ENCODE measurements at regions not wholly inside any gene's neighbourhood (a gene's known extent, or its start where the extent isn't known, plus 50 kb on each side); places are given as distances from the start of the nearest gene placed in this dataset.
"Not testable (repeated sequence)": the region's sequence is repeated elsewhere in the genome, so short reads cannot be mapped to it uniquely, and the experiment has no call there.

- no peak for DNase-seq
Measured at GRCh38 chr1:232715154-232715553, 85.2 kb upstream of the SIPA1L2 start.

- not testable (repeated sequence) for DNase-seq
Measured at GRCh38 chr1:232717911-232718310, 87.3 kb upstream of the MAP10 start.

GRCh38 chr1:232718928-232719927 lies 86.0 kb upstream of the MAP10 start:
- DNase-seq: no peak

- no peak for DNase-seq
Measured at GRCh38 chr1:232722626-232723025, 82.6 kb upstream of the MAP10 start.

GRCh38 chr1:232725305-232726047 lies 79.7 kb upstream of the MAP10 start:
- DNase-seq: no peak

- DNase-seq: no peak
Measured at GRCh38 chr1:232726048-232726779, 79.0 kb upstream of the MAP10 start.

- DNase-seq: no peak
Measured at GRCh38 chr1:232728507-232729263, 76.5 kb upstream of the MAP10 start.

- no peak for DNase-seq
Measured at GRCh38 chr1:232732344-232732910, 72.8 kb upstream of the MAP10 start.

- no peak for DNase-seq
Measured at GRCh38 chr1:232737917-232738316, 67.3 kb upstream of the MAP10 start.

GRCh38 chr1:232743999-232744398 lies 61.2 kb upstream of the MAP10 start:
- DNase-seq: no peak

GRCh38 chr1:232744847-232745246 lies 60.4 kb upstream of the MAP10 start:
- DNase-seq: no peak

- not testable (repeated sequence) for DNase-seq
Measured at GRCh38 chr1:232745698-232746097, 59.5 kb upstream of the MAP10 start.

- no peak for DNase-seq
Measured at GRCh38 chr1:232748910-232749368, 56.3 kb upstream of the MAP10 start.

- DNase-seq: no peak
Measured at GRCh38 chr1:232751393-232752140, 53.6 kb upstream of the MAP10 start.

GRCh38 chr1:232752365-232752764 lies 52.9 kb upstream of the MAP10 start:
- DNase-seq: no peak

GRCh38 chr1:232754930-232755329 lies 50.3 kb upstream of the MAP10 start:
- DNase-seq: no peak

Data from NCI-H2081 (cell line).